ENCODE measurements at regions not wholly inside any gene's neighbourhood (a gene's known extent, or its start where the extent isn't known, plus 50 kb on each side); places are given as distances from the start of the nearest gene placed in this dataset.
"Not testable (repeated sequence)": the region's sequence is repeated elsewhere in the genome, so short reads cannot be mapped to it uniquely, and the experiment has no call there.

DNA sequence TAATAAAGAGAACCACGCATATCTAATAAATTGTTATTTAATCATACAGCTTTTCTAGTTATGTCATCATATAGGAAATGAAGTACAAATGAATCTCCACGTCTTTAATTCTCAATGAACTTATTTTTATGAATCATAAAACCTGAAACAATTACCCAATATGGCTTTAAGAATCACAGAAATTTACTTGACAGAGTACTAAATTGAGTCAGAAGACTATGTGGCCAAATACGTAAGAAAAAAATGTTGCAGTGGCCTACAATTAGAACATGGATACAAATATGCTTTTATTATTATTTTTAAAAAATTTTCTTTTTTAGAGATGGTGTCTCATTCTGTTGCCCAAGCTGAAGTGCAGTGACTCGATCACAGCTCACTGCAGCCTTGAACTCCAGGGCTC, 584.7 kb upstream of the SLC35B3 start:
- no peak for DNase-seq (ENCODE audit: low read depth)

DNA sequence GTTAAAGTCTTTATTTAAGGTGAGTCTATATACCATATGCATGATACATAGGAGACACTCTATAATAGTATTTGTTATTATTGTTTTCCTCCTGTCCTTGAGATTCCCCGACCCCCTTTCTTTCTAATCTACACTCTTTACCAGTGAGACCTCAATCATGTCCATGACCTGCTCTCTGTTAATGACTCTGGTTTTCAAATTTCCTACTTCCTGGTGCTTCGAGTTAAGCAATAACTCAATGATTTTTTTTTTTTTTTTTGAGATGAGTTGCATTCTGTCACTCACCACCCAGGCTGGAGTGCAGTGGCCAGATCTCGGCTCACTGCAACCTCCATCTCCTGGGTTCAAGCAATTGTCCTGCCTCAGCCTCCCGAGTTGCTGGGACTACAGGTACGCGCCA, 574.6 kb upstream of the SLC35B3 start:
- DNase-seq (ENCODE audit: low read depth): no peak

DNA sequence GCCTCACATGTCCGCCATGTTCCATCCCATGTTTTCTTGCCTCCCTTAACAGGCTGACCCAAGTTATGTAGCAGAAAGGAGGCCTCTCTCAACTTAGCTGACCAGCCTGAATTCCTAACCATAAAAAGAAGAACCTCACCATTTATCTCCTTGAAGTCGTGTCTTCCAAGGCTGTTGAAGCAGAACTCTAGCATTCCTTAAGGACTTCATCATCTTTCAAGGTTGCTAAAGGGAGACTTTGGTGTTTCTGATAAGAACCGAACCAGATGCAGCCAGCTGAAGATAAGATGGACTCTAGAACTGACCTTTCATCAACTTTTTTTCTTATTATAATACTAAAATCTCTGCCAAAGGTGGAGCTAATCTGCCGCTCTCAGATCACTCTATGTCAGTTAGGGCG, 571.7 kb upstream of the SLC35B3 start:
- DNase-seq (ENCODE audit: low read depth): no peak

DNA sequence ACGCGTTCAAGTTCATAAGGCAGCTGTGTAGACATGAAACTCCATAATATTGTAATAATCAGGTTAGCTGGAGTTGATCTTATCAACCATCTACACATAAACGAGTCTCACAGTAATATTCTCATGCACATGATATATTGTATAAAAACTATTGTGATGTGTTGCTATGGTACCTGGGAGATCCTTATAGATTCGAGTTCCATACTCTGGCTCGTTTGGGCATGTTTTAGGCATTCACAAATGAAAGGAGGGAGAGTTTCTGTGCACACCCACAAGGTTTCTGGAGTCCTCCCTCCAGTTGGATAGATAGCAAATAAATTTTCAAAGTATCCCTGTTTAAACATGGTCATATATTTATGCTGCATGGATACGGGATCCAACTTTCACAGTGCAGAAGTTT, 567.5 kb upstream of the SLC35B3 start:
- no peak for DNase-seq (ENCODE audit: low read depth)

DNA sequence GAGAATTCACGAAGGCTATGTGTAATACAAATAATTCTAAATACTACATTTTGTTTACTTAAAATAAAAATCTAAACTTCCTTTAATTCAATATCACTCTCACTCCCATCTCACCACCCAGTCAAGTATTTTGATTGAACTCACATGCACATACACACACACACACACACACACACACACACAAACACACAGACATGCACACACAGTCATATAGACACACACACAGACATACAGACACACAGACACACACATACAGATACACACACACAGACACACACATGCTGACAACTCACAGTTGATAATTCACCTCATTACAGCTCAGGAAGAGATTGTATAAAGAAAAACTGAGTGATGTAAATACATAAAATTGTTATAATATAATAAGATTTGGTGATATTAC, 559.8 kb upstream of the SLC35B3 start:
- DNase-seq (ENCODE audit: low read depth): no peak

DNA sequence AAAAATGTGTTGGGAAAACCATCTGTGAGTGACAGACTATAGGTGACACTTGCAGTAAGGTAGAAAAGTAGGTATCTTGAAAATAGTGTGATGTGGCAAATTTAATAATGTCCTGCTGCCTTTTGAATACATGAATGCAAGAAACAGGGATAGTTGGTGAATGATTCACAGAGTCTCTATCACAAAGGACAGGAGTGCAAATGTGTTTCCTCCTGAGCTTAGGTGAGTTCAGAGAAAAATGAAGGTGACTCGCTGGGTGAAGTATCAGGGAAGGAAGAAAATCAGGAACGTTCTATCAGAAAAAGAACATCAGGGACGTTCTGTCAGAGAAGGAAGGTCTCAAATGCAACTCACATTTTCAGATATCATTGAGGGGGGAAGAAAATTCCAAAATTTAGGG, 557.8 kb upstream of the SLC35B3 start:
- DNase-seq (ENCODE audit: low read depth): no peak

DNA sequence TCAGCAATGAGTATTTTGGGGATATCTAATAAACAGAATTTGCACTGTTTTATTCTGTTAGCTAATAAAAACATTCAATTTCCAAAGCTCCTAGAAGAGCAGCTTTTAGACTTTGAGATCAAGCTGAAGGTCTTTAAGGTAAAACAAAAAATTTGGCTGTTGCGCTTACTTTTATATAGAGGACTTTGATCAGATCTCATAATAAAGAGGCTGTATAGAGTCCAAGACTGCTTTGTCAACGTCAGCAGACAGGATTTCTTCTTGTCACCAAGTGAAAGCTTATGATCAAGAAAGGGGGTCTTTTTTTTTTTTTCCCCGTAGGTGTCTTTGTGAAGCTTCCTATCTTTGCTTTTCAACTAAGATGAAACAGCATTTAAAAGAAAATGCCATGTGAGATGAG, 556.5 kb upstream of the SLC35B3 start:
- DNase-seq (ENCODE audit: low read depth): no peak

DNA sequence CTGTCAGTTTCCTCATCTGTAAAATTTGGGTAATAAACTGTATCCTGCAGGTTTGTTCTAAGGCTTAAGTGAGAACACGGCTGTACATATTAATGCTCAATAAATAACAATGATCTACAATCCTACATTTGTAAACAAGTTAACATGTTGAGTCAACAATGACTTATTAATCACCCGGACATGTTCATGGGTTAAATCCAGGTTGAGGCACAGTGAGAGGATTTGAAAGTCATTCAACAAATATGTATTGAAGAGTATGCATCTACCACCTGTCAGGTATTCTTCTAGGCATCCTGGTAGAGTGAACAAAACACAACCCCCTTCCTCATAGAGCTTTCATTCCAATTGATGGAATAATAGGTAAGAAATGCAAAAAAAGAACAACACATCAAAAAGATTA, 554.7 kb upstream of the SLC35B3 start:
- no peak for DNase-seq (ENCODE audit: low read depth)

DNA sequence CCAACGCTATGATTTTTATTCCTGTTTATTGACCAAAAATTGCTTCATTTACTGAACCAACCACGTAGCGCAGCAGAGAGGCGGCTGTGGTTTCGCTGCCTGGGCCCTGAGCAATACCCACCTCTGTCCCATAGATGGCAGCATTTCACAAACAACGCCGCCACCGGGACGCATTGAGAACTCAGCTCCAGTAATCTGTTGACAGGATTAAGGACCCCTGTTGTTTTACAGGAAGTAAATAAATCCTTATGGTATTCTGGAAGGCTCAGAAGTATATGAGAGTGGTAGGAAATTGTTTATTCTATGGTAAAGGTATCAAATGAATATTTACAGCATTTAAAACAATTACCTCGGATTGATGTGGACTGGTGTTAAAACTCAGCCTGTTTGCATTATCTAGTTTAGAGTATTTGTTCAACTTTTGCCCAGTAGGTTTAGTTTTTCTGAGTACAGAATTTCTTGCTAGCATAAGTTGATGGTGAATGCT, 547.9 kb upstream of the SLC35B3 start:
- DNase-seq (ENCODE audit: low read depth): peak; percentile 13

DNA sequence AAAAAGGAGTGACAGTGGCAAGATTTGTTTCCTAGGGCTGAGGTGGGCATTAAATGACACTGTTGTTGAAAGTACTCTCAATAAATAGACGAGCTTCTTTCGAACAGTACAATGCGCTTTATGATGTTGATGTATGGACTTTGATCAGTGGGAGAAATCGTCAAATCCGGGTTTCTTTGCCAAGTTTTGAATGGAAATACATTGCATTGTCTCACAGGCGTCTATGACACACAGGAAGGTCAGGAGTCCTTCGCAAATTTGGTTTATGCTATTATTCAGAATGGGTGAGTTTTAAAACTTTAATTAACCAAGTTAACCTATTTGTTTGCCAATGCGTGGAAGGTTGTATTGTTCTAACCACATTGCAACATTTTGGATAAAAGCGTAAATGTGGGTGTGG, 547.3 kb upstream of the SLC35B3 start:
- no peak for DNase-seq (ENCODE audit: low read depth)

DNA sequence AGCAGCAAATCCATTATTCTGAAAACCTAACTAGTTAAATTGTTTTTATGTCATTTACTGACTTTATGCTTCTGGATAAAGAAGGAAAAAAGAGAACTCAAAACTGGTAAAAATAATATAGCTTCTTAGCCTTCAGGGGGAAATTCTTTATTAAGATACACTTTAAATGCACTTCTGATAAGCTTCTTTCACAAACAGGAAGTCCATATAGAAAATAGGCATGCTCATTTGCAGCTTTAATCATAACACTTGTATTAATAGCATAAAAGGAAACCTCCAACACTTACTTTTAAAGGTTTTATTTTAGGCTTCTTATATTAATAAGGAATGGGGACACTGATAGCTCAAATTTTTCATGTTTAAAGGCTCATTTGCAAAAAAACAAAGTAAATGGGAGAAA, 538.0 kb upstream of the SLC35B3 start:
- DNase-seq (ENCODE audit: low read depth): no peak

DNA sequence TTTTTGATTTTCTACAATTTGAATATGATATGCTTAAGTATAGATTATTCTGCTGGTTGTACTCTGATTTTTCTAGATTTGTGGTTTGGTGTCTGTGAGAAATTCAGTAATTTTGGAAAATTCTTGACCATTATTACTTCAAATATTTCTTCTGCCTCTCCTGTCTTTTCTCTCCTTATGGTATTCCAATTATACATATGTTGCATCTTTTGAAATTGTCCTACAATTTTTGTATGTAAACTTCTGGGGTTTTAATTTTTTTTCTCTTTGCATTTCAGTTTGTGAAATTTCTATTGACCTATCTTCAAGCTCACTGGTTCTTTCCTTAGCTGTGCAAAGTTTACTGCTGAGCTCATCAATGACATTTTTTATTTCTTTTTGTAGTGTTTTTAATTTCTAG, 534.4 kb upstream of the SLC35B3 start:
- DNase-seq (ENCODE audit: low read depth): no peak

DNA sequence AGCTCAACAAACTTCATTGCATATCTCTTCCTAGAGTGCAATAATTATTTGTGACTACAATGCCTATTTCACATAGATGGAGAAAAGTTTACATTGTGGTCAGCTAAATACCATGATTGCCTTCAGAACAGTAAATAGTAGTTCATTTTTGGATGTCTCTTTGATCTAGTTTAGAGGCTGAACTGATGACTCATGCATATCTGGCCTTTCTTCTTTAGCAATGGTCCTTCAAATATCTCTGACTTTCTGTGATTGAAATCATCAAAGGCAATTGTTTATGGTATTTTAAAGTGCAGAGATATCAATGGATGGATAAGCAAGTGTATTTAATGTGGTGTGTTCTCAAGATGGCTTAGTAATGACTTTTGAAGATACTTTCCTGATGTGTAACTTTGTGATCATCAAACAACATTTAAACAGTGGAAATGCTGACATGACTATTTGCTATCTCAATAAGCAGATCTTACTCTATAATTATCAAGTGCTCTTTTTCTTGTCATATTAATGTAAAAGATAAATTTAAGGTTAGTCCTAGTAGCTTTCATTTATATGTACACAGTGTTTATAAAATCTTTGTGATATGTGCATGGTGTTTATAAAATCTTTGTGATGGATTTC, 523.7 kb upstream of the SLC35B3 start:
- DNase-seq (ENCODE audit: low read depth): no peak

DNA sequence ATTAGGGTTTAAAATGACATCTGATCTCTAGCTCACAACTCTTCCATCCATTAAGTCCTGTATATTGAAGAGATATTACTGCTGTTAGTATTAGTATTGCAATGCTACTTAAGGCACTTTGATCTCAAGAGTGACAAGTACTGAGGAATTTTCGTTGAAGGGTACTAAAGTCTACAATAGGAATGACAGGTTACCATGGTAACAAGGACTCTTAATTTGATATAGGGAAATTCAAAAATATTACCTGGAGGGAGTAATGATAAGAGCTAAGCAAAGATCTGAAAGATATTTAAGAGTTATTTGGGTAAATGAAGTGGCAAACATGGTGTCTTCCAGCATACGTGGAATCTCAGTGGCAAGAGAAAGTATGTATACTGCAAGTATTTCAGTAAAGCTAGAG, 518.0 kb upstream of the SLC35B3 start:
- no peak for DNase-seq (ENCODE audit: low read depth)

DNA sequence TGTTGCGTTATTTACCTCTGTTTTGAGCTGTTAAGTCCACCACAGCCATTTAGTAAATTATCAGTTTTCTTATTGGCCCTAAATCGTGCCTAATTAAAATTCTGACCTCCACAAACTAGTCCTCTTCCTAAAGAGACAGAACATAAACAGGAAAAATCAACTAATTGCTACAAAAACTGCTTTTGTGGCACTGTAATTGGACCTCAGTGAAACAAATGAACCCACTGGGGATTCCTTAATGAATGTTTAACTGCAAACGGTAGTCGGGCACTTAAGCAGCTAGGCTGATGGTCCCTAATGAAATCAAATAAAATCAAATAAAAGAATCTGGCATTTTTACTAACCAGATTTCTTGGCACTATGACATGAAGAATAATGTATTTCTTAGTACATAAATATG, 513.4 kb upstream of the SLC35B3 start:
- DNase-seq (ENCODE audit: low read depth): no peak

DNA sequence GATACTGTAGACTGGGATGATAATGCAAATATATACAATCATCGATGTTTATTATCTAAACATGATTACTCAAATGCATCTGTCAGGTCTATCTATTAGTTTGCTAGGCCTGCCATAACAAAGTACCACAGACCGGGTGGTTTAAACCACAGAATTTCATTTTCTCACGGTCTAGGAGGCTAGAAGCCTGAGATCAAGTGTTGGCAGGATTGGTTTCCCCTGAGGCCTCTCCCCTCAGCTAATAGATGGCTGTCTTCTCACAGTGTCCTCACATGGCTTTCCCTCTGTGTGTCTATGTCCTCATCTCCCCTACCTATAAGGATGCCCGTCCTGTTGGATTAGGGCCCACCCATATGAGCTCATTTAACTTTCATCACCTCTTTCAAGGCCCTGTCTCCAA, 512.6 kb upstream of the SLC35B3 start:
- no peak for DNase-seq (ENCODE audit: low read depth)

DNA sequence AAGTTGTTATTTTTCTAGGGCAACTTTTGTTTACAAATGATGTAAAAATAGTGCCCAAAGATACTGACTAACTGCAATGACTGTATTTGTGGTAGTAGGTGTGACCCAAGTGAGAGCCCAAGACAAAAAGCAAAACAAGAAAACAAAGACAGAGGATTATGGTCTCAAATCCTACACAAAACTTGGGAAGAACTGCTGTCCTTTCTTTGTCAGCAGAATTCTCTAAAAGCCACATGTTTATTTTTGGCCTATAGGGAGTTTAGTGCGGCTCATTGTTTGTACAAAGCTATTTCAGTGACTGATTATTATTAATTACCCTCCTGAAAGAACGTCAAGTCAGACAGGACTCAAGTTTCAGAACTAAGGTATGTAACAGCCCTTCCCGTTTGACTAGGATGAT, 509.2 kb upstream of the SLC35B3 start:
- DNase-seq (ENCODE audit: low read depth): no peak

DNA sequence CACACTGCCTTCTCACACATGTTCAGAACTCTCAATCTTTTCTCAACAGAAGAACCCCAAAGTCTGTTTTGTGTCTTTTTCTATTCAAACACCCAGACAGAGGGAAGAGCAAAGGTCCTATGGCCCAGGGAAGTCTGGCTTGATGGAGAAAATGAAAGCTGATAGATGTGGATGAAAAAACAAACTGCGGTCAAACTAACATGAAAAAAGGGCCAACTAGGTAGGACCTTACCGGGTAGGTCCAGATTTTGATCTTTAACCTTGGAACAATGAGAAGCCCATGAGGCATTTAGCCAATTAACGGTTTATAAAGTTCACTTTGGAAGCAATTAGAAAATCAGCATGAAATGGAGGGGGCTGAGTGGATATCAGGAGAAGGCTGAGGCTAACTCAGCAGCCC, 507.7 kb upstream of the SLC35B3 start:
- DNase-seq (ENCODE audit: low read depth): no peak

DNA sequence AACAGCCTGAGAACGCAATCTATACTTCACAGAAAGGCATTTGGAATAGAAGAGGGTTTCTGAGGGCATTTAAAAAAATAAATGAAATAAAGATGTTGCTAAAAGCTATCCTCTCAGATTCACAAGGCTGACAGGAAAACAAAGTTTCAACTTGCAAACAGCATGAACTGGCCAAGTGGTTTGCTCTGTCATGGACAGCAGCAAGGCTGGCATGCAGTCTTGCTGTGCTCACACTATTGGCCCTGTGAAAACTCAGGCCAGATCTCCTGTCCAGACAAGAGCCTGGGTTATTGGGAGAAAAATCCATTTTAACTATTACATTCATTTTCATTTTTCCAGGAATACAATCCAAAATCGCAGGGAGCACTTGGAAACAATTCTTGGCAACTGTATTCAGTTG, 506.2 kb upstream of the SLC35B3 start:
- DNase-seq (ENCODE audit: low read depth): no peak

DNA sequence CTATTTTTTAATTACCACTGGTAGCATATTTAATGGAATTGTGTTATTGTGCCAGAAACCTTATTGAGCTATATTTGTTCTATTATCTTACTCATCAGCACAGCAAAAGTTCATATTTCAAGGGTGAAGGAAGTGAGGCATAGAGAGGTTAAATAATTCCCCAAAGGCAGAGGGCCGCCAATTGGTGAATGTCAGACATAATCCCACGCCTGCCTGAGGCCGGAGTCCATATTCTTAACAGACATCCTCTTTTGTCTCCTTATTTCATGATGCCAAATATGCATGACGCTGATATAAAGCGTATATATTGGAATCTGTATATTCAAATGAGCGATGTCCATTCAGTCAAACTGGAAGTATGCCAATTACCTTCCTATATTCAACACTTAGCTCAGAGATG, 505.0 kb upstream of the SLC35B3 start:
- DNase-seq (ENCODE audit: low read depth): no peak

DNA sequence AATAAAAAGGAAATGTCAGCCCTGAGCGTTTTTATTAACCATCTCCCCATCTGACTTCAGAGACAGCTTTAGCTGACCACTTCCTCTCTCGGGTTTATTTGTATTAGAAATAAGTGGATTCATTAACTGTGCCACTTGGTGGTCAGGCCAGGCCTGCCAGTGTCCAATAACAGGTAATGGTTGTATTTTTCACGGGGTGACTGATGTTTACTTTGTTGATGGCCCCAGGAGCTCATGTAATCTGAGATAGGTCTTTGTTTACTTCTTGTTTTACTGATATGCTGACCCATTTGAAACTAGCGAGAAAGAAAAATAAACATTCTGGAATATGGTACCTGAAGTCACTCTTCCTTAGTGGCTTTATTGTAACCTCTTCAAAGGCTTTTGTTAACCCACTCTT, 504.3 kb upstream of the SLC35B3 start:
- DNase-seq (ENCODE audit: low read depth): no peak

DNA sequence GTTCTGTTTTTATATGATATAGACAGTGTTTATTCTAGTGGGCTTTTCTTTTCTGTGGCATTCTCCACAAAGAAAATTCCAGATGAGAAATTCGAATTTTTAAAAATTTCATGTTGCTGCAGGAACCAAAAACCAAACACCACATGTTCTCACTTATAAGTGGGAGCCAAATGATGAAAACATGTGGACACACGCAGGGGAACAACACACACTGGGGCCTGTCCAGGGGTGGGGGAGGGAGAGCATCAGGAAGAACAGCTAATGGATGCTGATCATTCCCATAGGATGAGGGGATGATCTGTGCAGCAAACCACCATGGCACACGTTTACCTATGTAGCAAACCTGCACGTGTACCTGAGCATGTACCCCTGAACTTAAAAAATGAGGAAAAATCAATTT, 499.0 kb upstream of the SLC35B3 start:
- DNase-seq (ENCODE audit: low read depth): no peak

DNA sequence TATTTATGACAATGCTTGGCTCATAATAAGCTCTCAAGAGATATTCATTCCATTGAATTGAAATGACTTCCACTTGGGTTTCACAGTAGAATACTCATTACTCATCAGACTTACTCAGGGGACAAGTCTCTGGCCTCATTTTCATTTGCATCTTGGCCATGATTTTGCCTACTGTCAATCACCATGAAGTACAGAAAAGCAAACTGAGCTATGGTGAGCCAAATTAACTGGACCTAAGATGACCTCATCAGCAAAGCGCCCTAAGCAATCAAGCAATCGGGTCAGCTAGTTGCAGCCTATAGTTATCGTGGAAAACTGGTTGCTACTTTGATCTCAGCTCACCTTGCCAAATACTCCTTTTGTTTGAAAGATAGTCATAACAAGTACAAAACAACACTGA, 494.7 kb upstream of the SLC35B3 start:
- DNase-seq (ENCODE audit: low read depth): no peak

DNA sequence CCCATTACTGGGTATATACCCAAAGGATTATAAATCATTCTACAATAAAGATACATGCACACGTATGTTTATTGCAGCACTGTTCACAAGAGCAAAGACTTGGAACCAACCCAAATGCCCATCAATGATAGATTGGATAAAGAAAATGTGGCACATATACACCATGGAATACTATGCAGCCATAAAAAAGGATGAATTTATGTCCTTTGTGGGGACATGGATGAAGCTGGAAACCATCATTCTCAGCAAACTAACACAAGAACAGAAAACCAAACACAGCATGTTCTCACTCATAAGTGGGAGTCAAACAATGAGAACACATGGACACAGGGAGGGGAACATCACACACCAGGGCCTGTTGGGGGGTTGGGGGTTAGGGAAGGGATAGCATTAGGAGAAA, 484.9 kb upstream of the SLC35B3 start:
- DNase-seq (ENCODE audit: low read depth): not testable (repeated sequence)

DNA sequence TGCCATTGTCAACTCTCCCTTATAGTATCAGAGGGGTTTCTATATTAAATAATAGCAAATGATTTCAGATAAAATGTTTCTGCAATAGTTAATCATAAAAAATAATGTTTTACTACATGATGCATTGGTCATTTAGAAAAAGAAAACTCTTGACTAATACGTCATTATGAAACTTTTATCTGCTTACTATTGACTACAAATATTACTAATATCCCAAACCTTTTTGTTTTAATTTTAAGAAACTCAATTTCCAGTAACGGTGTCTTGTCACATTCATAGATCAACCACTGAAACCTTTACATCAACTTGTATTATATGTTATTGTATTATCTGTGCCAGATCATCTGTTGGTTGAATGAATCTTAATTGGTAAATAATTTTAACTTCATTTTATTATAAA, 482.9 kb upstream of the SLC35B3 start:
- DNase-seq (ENCODE audit: low read depth): no peak

Measured in stimulated activated CD8-positive, alpha-beta memory T cell treated with anti-CD3 and anti-CD28 coated beads, Interleukin-4, amount 100 ng/mL, for 24 hours (primary cell).